DOHH2 (cell line): ENCODE measurements at regions not wholly inside any gene's neighbourhood (a gene's known extent, or its start where the extent isn't known, plus 50 kb on each side); places are given as distances from the start of the nearest gene placed in this dataset.

Experiments used
- CTCF ChIP-seq: fragments of 200-600 bp; sonication (generic); IDR thresholded peaks from one replicate; pipeline ENCODE4 v1.5.1; 2014; ENCODE audit warnings: antibody characterized with exemption, mild to moderate bottlenecking, low read depth, low read length; ENCODE audit not compliant: poor library complexity, severe bottlenecking
- EZH2phosphoT487 ChIP-seq: fragments of 200-600 bp; sonication (generic); IDR thresholded peaks from 2 replicates; pipeline ENCODE4 v1.6.1; 2017; ENCODE audit warnings: borderline replicate concordance, mild to moderate bottlenecking, antibody characterized with exemption, low read length, moderate library complexity, mixed read lengths

GRCh38 chr6:9984607-9985006, 430.3 kb downstream of the TFAP2A start:
- TF ChIP-seq CTCF: no peak
- no peak for TF ChIP-seq EZH2phosphoT487
